ENCODE measurements at regions not wholly inside any gene's neighbourhood (a gene's known extent, or its start where the extent isn't known, plus 50 kb on each side); places are given as distances from the start of the nearest gene placed in this dataset.

- no peak for TF ChIP-seq POLR2A (IDR thresholded peaks at IDR 0.05)
- TF ChIP-seq, protein P1, sequence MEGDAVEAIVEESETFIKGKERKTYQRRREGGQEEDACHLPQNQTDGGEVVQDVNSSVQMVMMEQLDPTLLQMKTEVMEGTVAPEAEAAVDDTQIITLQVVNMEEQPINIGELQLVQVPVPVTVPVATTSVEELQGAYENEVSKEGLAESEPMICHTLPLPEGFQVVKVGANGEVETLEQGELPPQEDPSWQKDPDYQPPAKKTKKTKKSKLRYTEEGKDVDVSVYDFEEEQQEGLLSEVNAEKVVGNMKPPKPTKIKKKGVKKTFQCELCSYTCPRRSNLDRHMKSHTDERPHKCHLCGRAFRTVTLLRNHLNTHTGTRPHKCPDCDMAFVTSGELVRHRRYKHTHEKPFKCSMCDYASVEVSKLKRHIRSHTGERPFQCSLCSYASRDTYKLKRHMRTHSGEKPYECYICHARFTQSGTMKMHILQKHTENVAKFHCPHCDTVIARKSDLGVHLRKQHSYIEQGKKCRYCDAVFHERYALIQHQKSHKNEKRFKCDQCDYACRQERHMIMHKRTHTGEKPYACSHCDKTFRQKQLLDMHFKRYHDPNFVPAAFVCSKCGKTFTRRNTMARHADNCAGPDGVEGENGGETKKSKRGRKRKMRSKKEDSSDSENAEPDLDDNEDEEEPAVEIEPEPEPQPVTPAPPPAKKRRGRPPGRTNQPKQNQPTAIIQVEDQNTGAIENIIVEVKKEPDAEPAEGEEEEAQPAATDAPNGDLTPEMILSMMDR (IDR thresholded peaks at IDR 0.05), result no peak
Observed at GRCh38 chr7:66423729-66424128, 205.0 kb upstream of the KCTD7 start.
